ENCODE measurements at regions not wholly inside any gene's neighbourhood (a gene's known extent, or its start where the extent isn't known, plus 50 kb on each side); places are given as distances from the start of the nearest gene placed in this dataset.

GRCh38 chr2:174683392-174683759 is 80.9 kb downstream of the CHRNA1 start:
- TF ChIP-seq, protein P1, sequence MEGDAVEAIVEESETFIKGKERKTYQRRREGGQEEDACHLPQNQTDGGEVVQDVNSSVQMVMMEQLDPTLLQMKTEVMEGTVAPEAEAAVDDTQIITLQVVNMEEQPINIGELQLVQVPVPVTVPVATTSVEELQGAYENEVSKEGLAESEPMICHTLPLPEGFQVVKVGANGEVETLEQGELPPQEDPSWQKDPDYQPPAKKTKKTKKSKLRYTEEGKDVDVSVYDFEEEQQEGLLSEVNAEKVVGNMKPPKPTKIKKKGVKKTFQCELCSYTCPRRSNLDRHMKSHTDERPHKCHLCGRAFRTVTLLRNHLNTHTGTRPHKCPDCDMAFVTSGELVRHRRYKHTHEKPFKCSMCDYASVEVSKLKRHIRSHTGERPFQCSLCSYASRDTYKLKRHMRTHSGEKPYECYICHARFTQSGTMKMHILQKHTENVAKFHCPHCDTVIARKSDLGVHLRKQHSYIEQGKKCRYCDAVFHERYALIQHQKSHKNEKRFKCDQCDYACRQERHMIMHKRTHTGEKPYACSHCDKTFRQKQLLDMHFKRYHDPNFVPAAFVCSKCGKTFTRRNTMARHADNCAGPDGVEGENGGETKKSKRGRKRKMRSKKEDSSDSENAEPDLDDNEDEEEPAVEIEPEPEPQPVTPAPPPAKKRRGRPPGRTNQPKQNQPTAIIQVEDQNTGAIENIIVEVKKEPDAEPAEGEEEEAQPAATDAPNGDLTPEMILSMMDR (IDR thresholded peaks at IDR 0.05): no peak
- no peak for TF ChIP-seq POLR2A (IDR thresholded peaks at IDR 0.05)

All from prostate gland (tissue), 2 donors.